ENCODE measurements at regions not wholly inside any gene's neighbourhood (a gene's known extent, or its start where the extent isn't known, plus 50 kb on each side); places are given as distances from the start of the nearest gene placed in this dataset.

DNA sequence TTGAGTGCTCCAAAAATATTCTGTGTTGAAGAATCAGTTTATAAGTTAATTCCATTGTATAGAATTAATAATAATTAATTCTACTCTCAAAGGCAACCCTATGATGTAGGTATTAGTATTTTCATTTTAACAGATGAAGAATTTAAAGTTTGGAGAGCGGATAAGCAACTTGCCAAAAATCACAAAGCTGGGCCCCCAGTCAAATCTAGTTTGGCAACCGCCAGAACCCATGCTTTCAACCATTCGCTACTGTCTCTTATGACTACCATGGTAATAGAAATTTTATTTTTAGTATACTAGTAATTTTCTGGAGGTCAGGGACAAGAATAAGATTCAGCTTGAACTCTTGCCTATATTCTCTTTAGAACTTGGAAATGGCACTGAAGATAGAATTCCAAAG lies 229.8 kb downstream of the IBTK start:
- DNase-seq (ENCODE audit: extremely low read depth, low read depth), result no peak
- H3K4me3 ChIP-seq (replicated peaks; ENCODE audit: low read depth, low read length), result no peak overlapping the region
- TF ChIP-seq, protein P1, sequence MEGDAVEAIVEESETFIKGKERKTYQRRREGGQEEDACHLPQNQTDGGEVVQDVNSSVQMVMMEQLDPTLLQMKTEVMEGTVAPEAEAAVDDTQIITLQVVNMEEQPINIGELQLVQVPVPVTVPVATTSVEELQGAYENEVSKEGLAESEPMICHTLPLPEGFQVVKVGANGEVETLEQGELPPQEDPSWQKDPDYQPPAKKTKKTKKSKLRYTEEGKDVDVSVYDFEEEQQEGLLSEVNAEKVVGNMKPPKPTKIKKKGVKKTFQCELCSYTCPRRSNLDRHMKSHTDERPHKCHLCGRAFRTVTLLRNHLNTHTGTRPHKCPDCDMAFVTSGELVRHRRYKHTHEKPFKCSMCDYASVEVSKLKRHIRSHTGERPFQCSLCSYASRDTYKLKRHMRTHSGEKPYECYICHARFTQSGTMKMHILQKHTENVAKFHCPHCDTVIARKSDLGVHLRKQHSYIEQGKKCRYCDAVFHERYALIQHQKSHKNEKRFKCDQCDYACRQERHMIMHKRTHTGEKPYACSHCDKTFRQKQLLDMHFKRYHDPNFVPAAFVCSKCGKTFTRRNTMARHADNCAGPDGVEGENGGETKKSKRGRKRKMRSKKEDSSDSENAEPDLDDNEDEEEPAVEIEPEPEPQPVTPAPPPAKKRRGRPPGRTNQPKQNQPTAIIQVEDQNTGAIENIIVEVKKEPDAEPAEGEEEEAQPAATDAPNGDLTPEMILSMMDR (IDR thresholded peaks at IDR 0.05; ENCODE audit: low read depth, low read length, missing control alignments), result no peak

DNA sequence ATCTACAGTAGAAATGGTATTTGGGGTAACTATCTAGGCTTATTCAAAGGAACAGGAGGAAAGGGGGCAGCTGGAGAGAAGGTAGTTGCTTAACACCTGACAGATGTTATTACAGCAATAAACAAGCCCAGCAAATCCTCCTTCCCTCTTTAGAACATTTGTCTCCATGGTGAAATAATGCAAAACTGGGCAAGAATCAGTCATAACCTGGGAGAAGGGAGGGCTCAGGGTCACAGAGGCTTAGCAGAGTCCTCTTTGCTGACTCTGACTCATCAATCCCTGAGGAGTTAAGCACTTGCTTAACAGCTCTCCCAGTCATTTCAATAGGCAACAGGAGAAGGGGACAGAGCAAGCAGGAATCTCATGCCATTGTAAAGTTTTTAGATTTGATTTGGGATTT lies 230.3 kb downstream of the IBTK start:
- H3K4me3 ChIP-seq (replicated peaks; ENCODE audit: low read depth, low read length), result no peak overlapping the region
- TF ChIP-seq, protein P1 (IDR thresholded peaks at IDR 0.05; ENCODE audit: low read depth, low read length, missing control alignments), result no peak
- no peak for DNase-seq (ENCODE audit: extremely low read depth, low read depth)

DNA sequence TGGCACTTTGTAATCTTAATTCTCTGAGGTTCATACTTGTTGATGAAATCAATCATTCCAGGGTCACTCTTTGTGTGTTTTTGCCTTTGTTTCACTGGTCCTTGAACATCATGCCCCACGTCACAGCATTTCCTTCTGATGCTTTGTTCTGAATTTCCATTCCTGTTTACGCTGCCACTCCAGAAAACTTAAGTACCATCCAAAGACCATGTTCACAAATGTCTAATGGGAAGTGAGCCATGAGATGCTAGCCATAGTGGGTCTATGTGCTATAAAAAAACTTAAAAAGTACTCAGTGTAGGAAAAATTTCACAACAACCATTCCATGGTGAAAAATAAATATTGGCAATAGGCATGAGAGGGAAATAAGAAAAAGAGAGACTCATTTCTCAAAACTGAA lies 232.0 kb downstream of the IBTK start:
- TF ChIP-seq, protein P1 (IDR thresholded peaks at IDR 0.05; ENCODE audit: low read depth, low read length, missing control alignments), result no peak
- H3K4me3 ChIP-seq (replicated peaks; ENCODE audit: low read depth, low read length), result no peak overlapping the region
- DNase-seq (ENCODE audit: extremely low read depth, low read depth), result no peak

DNA sequence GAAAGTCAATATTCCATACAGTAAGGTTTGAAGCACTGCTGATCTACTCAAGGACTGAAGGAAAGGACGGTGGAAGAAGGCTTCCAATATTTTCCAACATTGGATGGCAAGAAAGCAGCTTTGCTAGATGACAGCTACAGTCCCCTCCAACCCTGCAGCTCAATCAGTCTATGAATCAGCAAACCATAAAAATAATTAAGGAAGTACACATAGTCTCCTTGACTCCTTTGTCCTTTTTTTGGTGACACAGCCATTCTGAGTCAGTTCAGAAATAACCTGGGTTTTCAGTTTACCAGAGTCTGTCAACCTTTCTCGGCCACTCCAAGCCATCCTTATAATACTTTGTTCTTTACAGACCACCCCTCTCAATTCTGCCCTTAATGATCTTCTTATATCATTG lies 232.5 kb downstream of the IBTK start:
- TF ChIP-seq, protein P1 (IDR thresholded peaks at IDR 0.05; ENCODE audit: low read depth, low read length, missing control alignments), result no peak
- DNase-seq (ENCODE audit: extremely low read depth, low read depth), result no peak
- no peak overlapping the region for H3K4me3 ChIP-seq (replicated peaks; ENCODE audit: low read depth, low read length)

DNA sequence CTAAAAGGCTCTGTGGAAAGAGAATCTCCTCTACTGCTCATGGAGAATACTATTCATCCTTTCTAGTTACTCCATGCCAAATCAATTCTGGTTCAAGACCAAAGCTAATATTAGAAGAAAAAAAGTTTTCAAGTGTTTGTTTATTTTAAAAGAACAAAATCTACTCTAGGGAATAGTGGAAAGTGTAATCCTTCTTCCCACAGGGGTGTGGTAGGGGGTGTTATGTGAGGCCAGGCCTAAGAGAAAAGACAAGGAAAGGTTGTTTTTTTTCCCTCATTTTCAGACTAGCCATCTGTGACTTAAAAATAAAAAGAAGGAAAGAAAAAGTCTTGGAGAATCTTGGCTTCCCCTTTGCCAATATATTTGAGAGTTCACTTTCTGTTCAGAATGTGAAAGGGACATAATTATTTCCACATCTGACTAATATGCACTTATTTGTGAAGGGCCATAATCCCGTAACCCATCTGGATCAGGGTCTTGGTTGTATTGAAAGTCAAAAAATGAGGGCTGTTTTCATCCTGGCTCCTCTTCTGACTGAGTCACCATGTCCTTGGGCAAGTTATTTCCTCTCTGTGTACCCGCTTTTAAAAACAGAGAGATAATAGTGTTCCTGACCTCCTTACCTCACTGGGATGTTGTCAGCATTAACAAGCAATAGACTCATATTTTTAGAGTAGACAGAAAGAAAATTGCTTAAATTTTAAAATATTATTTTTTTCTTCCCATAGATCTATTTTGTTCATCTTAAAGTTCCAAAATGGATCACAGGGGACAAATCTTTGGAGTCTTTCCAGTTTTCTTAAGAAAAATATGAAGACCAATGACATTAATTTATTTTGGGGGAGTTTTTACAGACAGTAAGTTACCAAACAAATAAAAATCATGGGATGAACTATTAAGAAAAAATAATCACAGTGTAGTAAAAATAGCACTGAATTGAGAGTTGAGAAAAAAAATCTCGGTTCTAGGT lies 233.7 kb downstream of the IBTK start:
- TF ChIP-seq, protein P1 (IDR thresholded peaks at IDR 0.05; ENCODE audit: low read depth, low read length, missing control alignments), result no peak
- no peak overlapping the region for H3K4me3 ChIP-seq (replicated peaks; ENCODE audit: low read depth, low read length)
- DNase-seq (ENCODE audit: extremely low read depth, low read depth), result no peak

DNA sequence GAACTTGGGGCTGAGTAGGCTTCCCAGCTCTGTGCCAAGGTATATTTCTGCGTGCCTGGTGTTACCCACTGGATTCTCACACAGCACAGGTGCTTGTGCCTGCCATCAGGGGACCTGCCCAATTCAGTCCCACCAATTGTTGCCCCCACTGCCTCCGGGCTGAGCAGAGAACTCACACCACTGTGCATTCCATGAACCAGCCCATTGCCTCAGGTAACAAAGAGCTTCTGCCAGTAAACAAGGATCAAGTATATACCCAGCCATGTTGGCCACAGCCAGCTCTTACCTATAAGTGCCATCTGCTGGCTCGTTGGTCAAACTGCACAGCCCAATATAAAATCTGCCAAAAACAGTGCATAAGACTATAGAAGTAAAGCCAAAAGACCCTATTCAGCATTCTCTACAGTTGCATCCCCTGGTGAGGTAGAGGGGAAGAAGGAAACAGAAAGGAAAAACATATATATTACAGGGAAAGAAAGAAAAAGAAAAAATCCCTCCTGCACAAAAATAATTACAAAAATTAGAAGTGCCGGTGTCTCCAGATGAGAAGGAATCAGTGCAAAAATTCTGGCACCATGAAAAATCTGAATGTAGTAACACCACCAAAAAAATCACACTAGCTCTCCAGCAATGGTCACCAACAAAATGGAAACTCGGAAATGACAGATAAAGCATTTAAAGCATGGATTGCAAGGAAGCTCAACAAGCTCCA lies 241.4 kb downstream of the IBTK start:
- TF ChIP-seq, protein P1 (IDR thresholded peaks at IDR 0.05; ENCODE audit: low read depth, low read length, missing control alignments), result peak; percentile 69
- no peak overlapping the region for H3K4me3 ChIP-seq (replicated peaks; ENCODE audit: low read depth, low read length)
- DNase-seq (ENCODE audit: extremely low read depth, low read depth), result no peak
